ENCODE measurements at regions not wholly inside any gene's neighbourhood (a gene's known extent, or its start where the extent isn't known, plus 50 kb on each side); places are given as distances from the start of the nearest gene placed in this dataset.

- Histone ChIP-seq H3K9me3 (ENCODE audit: control insufficient read depth, insufficient read depth, low read length) (no peaks in the 10 kb centered on the region), H3K27ac (ENCODE audit: low read length) (no peak overlapping the region), H3K4me3 (ENCODE audit: low read length) (no peak overlapping the region), H3K27me3 (ENCODE audit: control insufficient read depth, insufficient read depth, low read length) (no peaks in the 10 kb centered on the region), H3K36me3 (ENCODE audit: control insufficient read depth, insufficient read depth, low read length) (no peaks in the 10 kb centered on the region), H3K4me1 (ENCODE audit: control insufficient read depth, insufficient read depth, low read length) (no peaks in the 10 kb centered on the region)
- 99% methylated on average over 6 of the region's 11 CpGs for whole genome bisulfite sequencing (ENCODE audit: insufficient coverage)
- Mint-ChIP-seq H3K4me1 (peaks cover 0 to 9% of the 10 kb centered on the region in 2 donors), H3K4me3 (no peak overlapping the region), H3K27me3 (ENCODE audit: low read depth in 2 of 2) (peaks cover 0 to 6% of the 10 kb centered on the region in 2 donors), H3K36me3 (no peaks in the 10 kb centered on the region), H3K27ac (no peak overlapping the region), H3K9me3 (no peaks in the 10 kb centered on the region)
- no peak for ATAC-seq
- TF ChIP-seq, protein P1, sequence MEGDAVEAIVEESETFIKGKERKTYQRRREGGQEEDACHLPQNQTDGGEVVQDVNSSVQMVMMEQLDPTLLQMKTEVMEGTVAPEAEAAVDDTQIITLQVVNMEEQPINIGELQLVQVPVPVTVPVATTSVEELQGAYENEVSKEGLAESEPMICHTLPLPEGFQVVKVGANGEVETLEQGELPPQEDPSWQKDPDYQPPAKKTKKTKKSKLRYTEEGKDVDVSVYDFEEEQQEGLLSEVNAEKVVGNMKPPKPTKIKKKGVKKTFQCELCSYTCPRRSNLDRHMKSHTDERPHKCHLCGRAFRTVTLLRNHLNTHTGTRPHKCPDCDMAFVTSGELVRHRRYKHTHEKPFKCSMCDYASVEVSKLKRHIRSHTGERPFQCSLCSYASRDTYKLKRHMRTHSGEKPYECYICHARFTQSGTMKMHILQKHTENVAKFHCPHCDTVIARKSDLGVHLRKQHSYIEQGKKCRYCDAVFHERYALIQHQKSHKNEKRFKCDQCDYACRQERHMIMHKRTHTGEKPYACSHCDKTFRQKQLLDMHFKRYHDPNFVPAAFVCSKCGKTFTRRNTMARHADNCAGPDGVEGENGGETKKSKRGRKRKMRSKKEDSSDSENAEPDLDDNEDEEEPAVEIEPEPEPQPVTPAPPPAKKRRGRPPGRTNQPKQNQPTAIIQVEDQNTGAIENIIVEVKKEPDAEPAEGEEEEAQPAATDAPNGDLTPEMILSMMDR (IDR thresholded peaks at IDR 0.05): no peak
- no peak for DNase-seq
- intact Hi-C loops (cut with micrococcal nuclease): loop anchor here (5.0 kb wide), 2 partner anchors 95 to 250 kb away; no protein-coding TSS in a partner anchor
These were observed 93.5 kb upstream of the SHB start for GRCh38 chr9:38162332-38163211.

DNA sequence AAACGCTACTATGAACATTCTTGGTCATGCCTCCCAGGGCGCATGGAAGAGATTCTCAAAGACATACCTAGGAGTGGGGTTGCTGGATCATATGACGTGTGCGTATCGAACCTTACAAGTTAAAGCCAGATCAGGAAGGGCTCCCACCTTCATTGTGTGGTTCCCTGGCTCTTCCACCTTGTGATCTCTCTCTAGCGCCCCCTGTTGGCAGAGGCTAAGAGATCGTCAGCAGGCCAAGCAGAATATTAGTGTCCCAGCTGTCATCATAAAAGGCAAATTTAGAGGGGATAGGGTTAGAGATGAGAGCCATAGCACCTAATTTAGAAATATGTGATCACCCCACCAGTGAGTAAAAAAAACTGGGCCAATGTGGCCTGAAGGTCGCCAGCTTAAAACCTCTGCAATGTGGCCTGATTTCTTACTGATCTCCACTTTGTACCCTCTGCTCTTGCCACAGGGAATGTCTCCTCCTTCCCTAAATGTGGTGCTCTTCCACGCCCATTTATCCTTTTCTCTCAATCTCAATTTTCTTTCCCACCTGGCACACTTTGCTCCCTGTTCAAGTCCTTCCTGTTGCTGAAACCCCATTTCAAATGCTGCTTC, 91.7 kb upstream of the SHB start:
- TF ChIP-seq, protein P1 (IDR thresholded peaks at IDR 0.05): peak; percentile 90
- peak in 2 of 3 donors; percentile 62 to 68 for ATAC-seq
- intact Hi-C loops (cut with micrococcal nuclease): loop anchor here (2.0 to 5.0 kb wide), 3 partner anchors 66 to 248 kb away; no protein-coding TSS in a partner anchor
- Histone ChIP-seq H3K4me1 (ENCODE audit: control insufficient read depth, insufficient read depth, low read length) (no peaks in the 10 kb centered on the region), H3K27ac (ENCODE audit: low read length) (no peak overlapping the region), H3K27me3 (ENCODE audit: control insufficient read depth, insufficient read depth, low read length) (no peaks in the 10 kb centered on the region), H3K9me3 (ENCODE audit: control insufficient read depth, insufficient read depth, low read length) (no peaks in the 10 kb centered on the region), H3K4me3 (ENCODE audit: low read length) (no peak overlapping the region), H3K36me3 (ENCODE audit: control insufficient read depth, insufficient read depth, low read length) (no peaks in the 10 kb centered on the region)
- Mint-ChIP-seq H3K4me3 (no peak overlapping the region), H3K27me3 (ENCODE audit: low read depth in 2 of 2) (peaks cover 0 to 6% of the 10 kb centered on the region in 2 donors), H3K36me3 (no peaks in the 10 kb centered on the region), H3K9me3 (no peaks in the 10 kb centered on the region), H3K4me1 (peaks cover 0 to 9% of the 10 kb centered on the region in 2 donors), H3K27ac (no peak overlapping the region)
- DNase-seq: peak; percentile 45 to 77
- 50% methylated on average over 9 of the region's 9 CpGs for WGBS (ENCODE audit: insufficient coverage)

- TF ChIP-seq, protein P1 (IDR thresholded peaks at IDR 0.05): no peak
- ATAC-seq (no peak), DNase-seq (no peak)
- no peaks in the 10 kb centered on the region for H3K36me3 ChIP-seq (ENCODE audit: control insufficient read depth, insufficient read depth, low read length)
- Mint-ChIP-seq H3K9me3 (no peaks in the 10 kb centered on the region), H3K27ac (no peak overlapping the region), H3K36me3 (no peaks in the 10 kb centered on the region), H3K4me3 (no peak overlapping the region), H3K4me1 (peaks cover 0 to 5% of the 10 kb centered on the region in 2 donors), H3K27me3 (ENCODE audit: low read depth in 2 of 2) (peaks cover 0 to 6% of the 10 kb centered on the region in 2 donors)
- 100% methylated on average over 2 of the region's 3 CpGs for WGBS (ENCODE audit: insufficient coverage)
- H3K27ac ChIP-seq (ENCODE audit: low read length): no peak overlapping the region
- H3K4me3 ChIP-seq (ENCODE audit: low read length): no peak overlapping the region
- intact Hi-C loops (cut with micrococcal nuclease): loop anchor here (10.0 kb wide), 1 partner anchor 65 kb away; no protein-coding TSS in a partner anchor
- no peaks in the 10 kb centered on the region for H3K27me3 ChIP-seq (ENCODE audit: control insufficient read depth, insufficient read depth, low read length)
- no peaks in the 10 kb centered on the region for H3K9me3 ChIP-seq (ENCODE audit: control insufficient read depth, insufficient read depth, low read length)
- H3K4me1 ChIP-seq (ENCODE audit: control insufficient read depth, insufficient read depth, low read length): no peaks in the 10 kb centered on the region
These were observed 90.6 kb upstream of the SHB start for GRCh38 chr9:38159599-38159998.
